Mesenchymal stem cell (in vitro differentiated cells and primary cell): ENCODE measurements at regions not wholly inside any gene's neighbourhood (a gene's known extent, or its start where the extent isn't known, plus 50 kb on each side); places are given as distances from the start of the nearest gene placed in this dataset.
"Not testable (repeated sequence)": the region's sequence is repeated elsewhere in the genome, so short reads cannot be mapped to it uniquely, and the experiment has no call there.

ENCODE experiments used
- DNase-seq: peaks from one replicate; pipeline ENCODE4 v3.0.0-alpha.2; 2013
- H2AFZ ChIP-seq: one replicate; pipeline ENCODE4 v1.6.1; 2013; ENCODE audit warnings: low read depth, mild to moderate bottlenecking, control low read depth, inconsistent platforms, low read length, moderate library complexity
- H2AK5ac ChIP-seq: 2 replicates; pipeline ENCODE4 v1.6.1; 2013; ENCODE audit warnings: low read length, moderate library complexity, mild to moderate bottlenecking, inconsistent platforms; ENCODE audit not compliant: severe bottlenecking
- H2BK120ac ChIP-seq: one replicate; pipeline ENCODE4 v1.6.1; 2013; ENCODE audit warnings: low read depth, mild to moderate bottlenecking, inconsistent platforms, low read length, moderate library complexity
- H2BK12ac ChIP-seq, 2 experiments: one replicate each; pipeline ENCODE4 v1.6.1; 2013; ENCODE audit warnings: inconsistent platforms in 2 of 2, low read length in 2 of 2, mild to moderate bottlenecking in 2 of 2, moderate library complexity in 2 of 2, control low read depth in 1 of 2
- H2BK15ac ChIP-seq: one replicate; pipeline ENCODE4 v1.6.1; 2013; ENCODE audit warnings: mild to moderate bottlenecking, low read depth, inconsistent platforms; ENCODE audit not compliant: poor library complexity, severe bottlenecking
- H2BK5ac ChIP-seq: 2 replicates; pipeline ENCODE4 v1.6.1; 2013; ENCODE audit warnings: low read depth, mild to moderate bottlenecking, low read length, control low read depth, inconsistent platforms; ENCODE audit not compliant: poor library complexity, severe bottlenecking
- H3K14ac ChIP-seq, 2 experiments: one replicate each; pipeline ENCODE4 v1.6.1; 2013; ENCODE audit warnings: inconsistent platforms in 2 of 2, low read length in 2 of 2, control low read depth in 1 of 2, mild to moderate bottlenecking in 1 of 2, moderate library complexity in 1 of 2
- H3K18ac ChIP-seq, 2 experiments: one replicate each; pipeline ENCODE4 v1.6.1; 2013; ENCODE audit warnings: inconsistent platforms in 2 of 2, low read length in 2 of 2, control low read depth in 1 of 2, low read depth in 1 of 2, mild to moderate bottlenecking in 1 of 2
- H3K23ac ChIP-seq, 2 experiments: one replicate each; pipeline ENCODE4 v1.6.1; 2013; ENCODE audit warnings: inconsistent platforms in 2 of 2, low read length in 2 of 2, mild to moderate bottlenecking in 2 of 2, moderate library complexity in 2 of 2, control low read depth in 1 of 2
- H3K27ac ChIP-seq: 2 replicates; pipeline ENCODE4 v1.5.1; 2013; ENCODE audit warnings: mild to moderate bottlenecking, moderate library complexity, low read length, control low read depth, inconsistent platforms; ENCODE audit not compliant: poor library complexity, severe bottlenecking
- H3K27me3 ChIP-seq, 2 experiments: 2 replicates each; pipeline versions ENCODE4 v1.6.1 to v1.7.0; 2013; ENCODE audit warnings: low read length in 2 of 2, mild to moderate bottlenecking in 2 of 2, moderate library complexity in 2 of 2, control low read depth in 1 of 2, inconsistent platforms in 1 of 2; ENCODE audit not compliant: control insufficient read depth in 1 of 2, insufficient read depth in 1 of 2
- H3K36me3 ChIP-seq, 2 experiments: 2 replicates each; pipeline versions ENCODE4 v1.6.1 to v1.7.0; 2013; ENCODE audit warnings: low read length in 2 of 2, control low read depth in 1 of 2, inconsistent platforms in 1 of 2, low read depth in 1 of 2, mild to moderate bottlenecking in 1 of 2; ENCODE audit not compliant: insufficient read depth in 2 of 2, control insufficient read depth in 1 of 2
- H3K4ac ChIP-seq, 2 experiments: one replicate each; pipeline ENCODE4 v1.6.1; 2013; ENCODE audit warnings: inconsistent platforms in 2 of 2, low read length in 2 of 2, mild to moderate bottlenecking in 2 of 2, moderate library complexity in 2 of 2, control low read depth in 1 of 2, low read depth in 1 of 2
- H3K4me1 ChIP-seq: 2 replicates; pipeline ENCODE4 v1.6.1; 2013; ENCODE audit warnings: low read depth, low read length, control low read depth; ENCODE audit not compliant: control insufficient read depth, insufficient read depth
- H3K4me2 ChIP-seq: 2 replicates; pipeline ENCODE4 v1.6.1; 2013; ENCODE audit warnings: low read length, mild to moderate bottlenecking, inconsistent platforms; ENCODE audit not compliant: poor library complexity, severe bottlenecking
- H3K4me3 ChIP-seq, 2 experiments: 2 replicates each; pipeline versions ENCODE4 v1.5.1 to v1.7.0; 2013; ENCODE audit warnings: low read length in 2 of 2, mild to moderate bottlenecking in 2 of 2, control low read depth in 1 of 2, low read depth in 1 of 2; ENCODE audit not compliant: insufficient read depth in 1 of 2
- H3K79me1 ChIP-seq: replicated peaks from 2 replicates; pipeline ENCODE4 v1.6.1; 2013; ENCODE audit warnings: mild to moderate bottlenecking, control low read depth, low read length, inconsistent platforms; ENCODE audit not compliant: poor library complexity, severe bottlenecking
- H3K9ac ChIP-seq: 2 replicates; pipeline ENCODE4 v1.7.0; 2013; ENCODE audit warnings: mild to moderate bottlenecking, low read length, moderate library complexity
- H3K9me3 ChIP-seq: 2 replicates; pipeline ENCODE4 v1.7.0; 2013; ENCODE audit warnings: mild to moderate bottlenecking, low read length; ENCODE audit not compliant: control insufficient read depth
- H4K8ac ChIP-seq: one replicate; pipeline ENCODE4 v1.6.1; 2013; ENCODE audit warnings: inconsistent platforms, mild to moderate bottlenecking, low read length, moderate library complexity
- H4K91ac ChIP-seq: one replicate; pipeline ENCODE4 v1.6.1; 2013; ENCODE audit warnings: mild to moderate bottlenecking, low read length, inconsistent platforms
- WGBS: methylation state at CpG from one replicate; pipeline ENCODE4 v1.1.7; 2013; ENCODE audit warnings: mixed read lengths; 5-methylcytosine and 5-hydroxymethylcytosine counted together

- no peak overlapping the region for H2BK120ac ChIP-seq
- no peak overlapping the region for H2BK12ac ChIP-seq
- no peak overlapping the region for H2BK15ac ChIP-seq
- no peak overlapping the region for H3K18ac ChIP-seq
- no peaks in the 10 kb centered on the region for H3K27me3 ChIP-seq
- H3K23ac ChIP-seq = no peak overlapping the region
- no peak overlapping the region for H4K91ac ChIP-seq
- no peak overlapping the region for H3K4ac ChIP-seq
- H3K36me3 ChIP-seq = no peaks in the 10 kb centered on the region
- no peak overlapping the region for H2BK5ac ChIP-seq
- DNase-seq = no peak
- H3K4me1 ChIP-seq = no peaks in the 10 kb centered on the region
- no peak overlapping the region for H2AK5ac ChIP-seq
- no peak overlapping the region for H3K9ac ChIP-seq
- no peaks in the 10 kb centered on the region for H3K79me1 ChIP-seq
- no CpG with 5 or more reads among the region's 1 CpG for WGBS
- no peak overlapping the region for H3K4me2 ChIP-seq
- H3K9me3 ChIP-seq = no peaks in the 10 kb centered on the region
- H4K8ac ChIP-seq = no peak overlapping the region
- H3K14ac ChIP-seq = no peak overlapping the region
- H2AFZ ChIP-seq = no peak overlapping the region
- no peak overlapping the region for H3K27ac ChIP-seq
- H3K4me3 ChIP-seq = no peak overlapping the region
These were observed 481.6 kb upstream of the HS3ST5 start for GRCh38 chr6:114824409-114824808.

- Histone ChIP-seq H3K4me3 (no peak overlapping the region), H3K9ac (no peak overlapping the region), H3K4me2 (no peak overlapping the region), H3K9me3 (no peaks in the 10 kb centered on the region), H2BK5ac (no peak overlapping the region), H3K18ac (no peak overlapping the region), H2BK15ac (no peak overlapping the region), H3K4me1 (no peaks in the 10 kb centered on the region), H4K91ac (no peak overlapping the region), H3K79me1 (no peaks in the 10 kb centered on the region), H3K27me3 (no peaks in the 10 kb centered on the region), H2AK5ac (no peak overlapping the region), H3K4ac (no peak overlapping the region), H2BK12ac (no peak overlapping the region), H3K23ac (no peak overlapping the region), H3K27ac (no peak overlapping the region), H2AFZ (no peak overlapping the region), H2BK120ac (no peak overlapping the region), H4K8ac (no peak overlapping the region), H3K14ac (no peak overlapping the region), H3K36me3 (no peaks in the 10 kb centered on the region)
- no peak for DNase-seq
These were observed 473.9 kb upstream of the HS3ST5 start for GRCh38 chr6:114816678-114817077.

GRCh38 chr6:114810468-114810867 lies 467.6 kb upstream of the HS3ST5 start:
- no peak overlapping the region for H3K4ac ChIP-seq
- H3K14ac ChIP-seq = no peak overlapping the region
- no peak overlapping the region for H2BK12ac ChIP-seq
- H3K27ac ChIP-seq = no peak overlapping the region
- no peak overlapping the region for H2AK5ac ChIP-seq
- WGBS = no CpG with 5 or more reads among the region's 3 CpGs
- no peak overlapping the region for H3K9ac ChIP-seq
- H3K79me1 ChIP-seq = no peaks in the 10 kb centered on the region
- H3K9me3 ChIP-seq = peaks cover 3% of the 10 kb centered on the region
- no peak overlapping the region for H2BK15ac ChIP-seq
- no peak overlapping the region for H2BK5ac ChIP-seq
- no peak overlapping the region for H3K23ac ChIP-seq
- H3K27me3 ChIP-seq = no peaks in the 10 kb centered on the region
- no peak overlapping the region for H3K18ac ChIP-seq
- no peak overlapping the region for H4K8ac ChIP-seq
- no peak overlapping the region for H2AFZ ChIP-seq
- no peak overlapping the region for H3K4me3 ChIP-seq
- no peak for DNase-seq
- H3K4me1 ChIP-seq = no peaks in the 10 kb centered on the region
- no peak overlapping the region for H3K4me2 ChIP-seq
- H2BK120ac ChIP-seq = no peak overlapping the region
- no peaks in the 10 kb centered on the region for H3K36me3 ChIP-seq
- H4K91ac ChIP-seq = no peak overlapping the region

GRCh38 chr6:114805426-114805825 lies 462.6 kb upstream of the HS3ST5 start:
- not testable (repeated sequence) for H3K36me3 ChIP-seq, H3K18ac ChIP-seq, DNase-seq, H2BK5ac ChIP-seq, H2BK12ac ChIP-seq, H2BK15ac ChIP-seq, H4K8ac ChIP-seq, H3K9ac ChIP-seq, H2AFZ ChIP-seq, H3K27me3 ChIP-seq, H3K4me3 ChIP-seq, H3K9me3 ChIP-seq, H2BK120ac ChIP-seq, H3K4ac ChIP-seq, H3K14ac ChIP-seq, H3K4me1 ChIP-seq, H4K91ac ChIP-seq, H3K23ac ChIP-seq, H2AK5ac ChIP-seq, H3K79me1 ChIP-seq, H3K4me2 ChIP-seq, H3K27ac ChIP-seq
- 94% methylated on average over 12 of the region's 12 CpGs for WGBS
